ENCODE measurements at regions not wholly inside any gene's neighbourhood (a gene's known extent, or its start where the extent isn't known, plus 50 kb on each side); places are given as distances from the start of the nearest gene placed in this dataset.

- TF ChIP-seq CTCF (IDR thresholded peaks at IDR 0.05): no peak
- TF ChIP-seq EP300 (IDR thresholded peaks at IDR 0.05): no peak
- no peak for TF ChIP-seq POLR2A (IDR thresholded peaks at IDR 0.05)
These were observed 1260.6 kb downstream of the NCAM2 start for GRCh38 chr21:22258821-22259220.

All from upper lobe of left lung (tissue), 4 donors.